SK-N-SH treated with all-trans-retinoic acid at 6 μM for 48 hours (cell line): ENCODE measurements at regions not wholly inside any gene's neighbourhood (a gene's known extent, or its start where the extent isn't known, plus 50 kb on each side); places are given as distances from the start of the nearest gene placed in this dataset.

Source experiments
- ATAC-seq: fragments of 200-7000 bp; cut with Tn5 transposase; 3 replicates; pipeline ENCODE4 v1.9.1; 2020; ENCODE audit warnings: mild to moderate bottlenecking, moderate library complexity
- ARNTL ChIP-seq: fragments of 450-650 bp; formaldehyde crosslinking; IDR thresholded peaks from 2 replicates; pipeline ENCODE4 v1.5.0; 2020; ENCODE audit warnings: low read depth, mild to moderate bottlenecking, moderate library complexity, borderline replicate concordance
- BACH2 ChIP-seq: fragments of 250-450 bp; sonication (Bioruptor Pico); IDR thresholded peaks from 2 replicates; pipeline ENCODE4 v1.9.0; 2021; ENCODE audit warnings: mild to moderate bottlenecking, borderline replicate concordance
- CREB5 ChIP-seq: fragments of 250-450 bp; sonication (Bioruptor Pico); IDR thresholded peaks from 2 replicates; pipeline ENCODE4 v1.5.1; 2020; ENCODE audit warnings: low read depth, mild to moderate bottlenecking, moderate library complexity
- CSDC2 ChIP-seq: fragments of 250-450 bp; sonication (Bioruptor Pico); IDR thresholded peaks from 2 replicates; pipeline ENCODE4 v1.5.0; 2020; ENCODE audit warnings: mild to moderate bottlenecking, moderate library complexity
- CSRNP3 ChIP-seq: fragments of 250-450 bp; sonication (Bioruptor Pico); IDR thresholded peaks from 2 replicates; pipeline ENCODE4 v1.5.1; 2021; ENCODE audit warnings: mild to moderate bottlenecking, moderate library complexity
- ESRRG ChIP-seq: fragments of 250-450 bp; sonication (Bioruptor Pico); IDR thresholded peaks from 2 replicates; pipeline ENCODE4 v1.6.1; 2021; ENCODE audit warnings: mild to moderate bottlenecking
- GLIS3 ChIP-seq: fragments of 250-450 bp; sonication (Bioruptor Pico); IDR thresholded peaks from 2 replicates; pipeline ENCODE4 v1.5.0; 2020; ENCODE audit warnings: mild to moderate bottlenecking, moderate library complexity
- ISL1 ChIP-seq: fragments of 250-450 bp; sonication (Bioruptor Pico); IDR thresholded peaks from 2 replicates; pipeline ENCODE4 v2.1.2; 2022; ENCODE audit warnings: mild to moderate bottlenecking, moderate library complexity
- OSR1 ChIP-seq: fragments of 250-450 bp; sonication (Bioruptor Pico); IDR thresholded peaks from 2 replicates; pipeline ENCODE4 v1.8.0; 2022; ENCODE audit warnings: moderate library complexity, mild to moderate bottlenecking, inconsistent platforms
- PATZ1 ChIP-seq: fragments of 250-450 bp; sonication (Bioruptor Pico); IDR thresholded peaks from 2 replicates; pipeline ENCODE4 v1.8.0; 2020; ENCODE audit warnings: mild to moderate bottlenecking, moderate library complexity, borderline replicate concordance
- POU6F1 ChIP-seq: fragments of 250-450 bp; sonication (Bioruptor Pico); IDR thresholded peaks from 2 replicates; pipeline ENCODE4 v1.8.0; 2021; ENCODE audit warnings: low read depth, mild to moderate bottlenecking, moderate library complexity, borderline replicate concordance
- RARB ChIP-seq: fragments of 250-450 bp; sonication (Bioruptor Pico); IDR thresholded peaks from 2 replicates; pipeline ENCODE4 v1.8.0; 2021; ENCODE audit warnings: mild to moderate bottlenecking, moderate library complexity
- SNAI2 ChIP-seq: fragments of 250-450 bp; sonication (Bioruptor Pico); IDR thresholded peaks from 2 replicates; pipeline ENCODE4 v1.5.0; 2020; ENCODE audit warnings: mild to moderate bottlenecking, moderate library complexity
- TCF4 ChIP-seq: fragments of 250-450 bp; sonication (Bioruptor Pico); IDR thresholded peaks from 2 replicates; pipeline ENCODE4 v1.8.0; 2021; ENCODE audit warnings: mild to moderate bottlenecking, moderate library complexity, borderline replicate concordance
- TOX ChIP-seq: fragments of 250-450 bp; sonication (Bioruptor Pico); IDR thresholded peaks from 2 replicates; pipeline ENCODE4 v1.8.0; 2021; ENCODE audit warnings: mild to moderate bottlenecking, moderate library complexity, borderline replicate concordance
- TSHZ2 ChIP-seq: fragments of 250-450 bp; sonication (Bioruptor Pico); IDR thresholded peaks from 2 replicates; pipeline ENCODE4 v1.5.0; 2020; ENCODE audit warnings: mild to moderate bottlenecking, moderate library complexity
- ZC3H10 ChIP-seq: fragments of 250-450 bp; sonication (Bioruptor Pico); IDR thresholded peaks from 2 replicates; pipeline ENCODE4 v1.5.1; 2021; ENCODE audit warnings: mild to moderate bottlenecking, moderate library complexity
- ZFP30 ChIP-seq: fragments of 450-650 bp; formaldehyde crosslinking; IDR thresholded peaks from 2 replicates; pipeline ENCODE4 v1.5.0; 2022; ENCODE audit warnings: mild to moderate bottlenecking, moderate library complexity
- ZNF565 ChIP-seq: fragments of 450-650 bp; formaldehyde crosslinking; conservative IDR thresholded peaks from 2 replicates; pipeline ENCODE4 v1.5.0; 2020; ENCODE audit warnings: low read depth, mild to moderate bottlenecking, moderate library complexity

GRCh38 chr1:173297798-173298391, 90.8 kb upstream of the TNFSF4 start (continued):
- TF ChIP-seq POU6F1 (no peak), RARB (no peak), ZC3H10 (no peak), SNAI2 (no peak), OSR1 (CRISPR knock-in tag) (no peak), ZFP30 (no peak), CREB5 (CRISPR knock-in tag) (no peak), ESRRG (CRISPR knock-in tag) (no peak), ARNTL (no peak), CSDC2 (CRISPR knock-in tag) (no peak)
- TF ChIP-seq, all 23 proteins: peak for 0

- no peak for TF ChIP-seq ZNF565 (CRISPR knock-in tag)
- TF ChIP-seq POU6F1: no peak
- no peak for TF ChIP-seq ZC3H10
- no peak for TF ChIP-seq CSDC2 (CRISPR knock-in tag)
- TF ChIP-seq OSR1 (CRISPR knock-in tag): no peak
- TF ChIP-seq TSHZ2 (CRISPR knock-in tag): no peak
- TF ChIP-seq ISL1 (CRISPR knock-in tag): no peak
- TF ChIP-seq ARNTL: no peak
- TF ChIP-seq BACH2: no peak
- no peak for TF ChIP-seq SNAI2
- no peak for TF ChIP-seq ZFP30
- no peak for TF ChIP-seq TCF4 (CRISPR knock-in tag)
- no peak for TF ChIP-seq GLIS3 (CRISPR knock-in tag)
- TF ChIP-seq CSRNP3 (CRISPR knock-in tag): no peak
- TF ChIP-seq RARB: no peak
- TF ChIP-seq ESRRG (CRISPR knock-in tag): no peak
- TF ChIP-seq PATZ1 (CRISPR knock-in tag): no peak
- TF ChIP-seq TOX: no peak
- TF ChIP-seq, all 23 proteins: peak for 0
- no peak for ATAC-seq
Measured at GRCh38 chr1:173300061-173301044, 93.2 kb upstream of the TNFSF4 start.
